ENCODE measurements at regions not wholly inside any gene's neighbourhood (a gene's known extent, or its start where the extent isn't known, plus 50 kb on each side); places are given as distances from the start of the nearest gene placed in this dataset.

- CTCF ChIA-PET, result no interaction called here
- POLR2A ChIA-PET, result no interaction called here
- DNase-seq (ENCODE audit: extremely low spot score), result no peak
- TF ChIP-seq, protein P1, sequence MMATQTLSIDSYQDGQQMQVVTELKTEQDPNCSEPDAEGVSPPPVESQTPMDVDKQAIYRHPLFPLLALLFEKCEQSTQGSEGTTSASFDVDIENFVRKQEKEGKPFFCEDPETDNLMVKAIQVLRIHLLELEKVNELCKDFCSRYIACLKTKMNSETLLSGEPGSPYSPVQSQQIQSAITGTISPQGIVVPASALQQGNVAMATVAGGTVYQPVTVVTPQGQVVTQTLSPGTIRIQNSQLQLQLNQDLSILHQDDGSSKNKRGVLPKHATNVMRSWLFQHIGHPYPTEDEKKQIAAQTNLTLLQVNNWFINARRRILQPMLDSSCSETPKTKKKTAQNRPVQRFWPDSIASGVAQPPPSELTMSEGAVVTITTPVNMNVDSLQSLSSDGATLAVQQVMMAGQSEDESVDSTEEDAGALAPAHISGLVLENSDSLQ (IDR thresholded peaks at IDR 0.05), result no peak
- no peak for TF ChIP-seq TARDBP (IDR thresholded peaks at IDR 0.05)
- no peak for TF ChIP-seq SP1 (IDR thresholded peaks at IDR 0.05)
- no peak for TF ChIP-seq ELF4 (IDR thresholded peaks at IDR 0.05)
- TF ChIP-seq NFRKB (IDR thresholded peaks at IDR 0.05), result no peak
- TF ChIP-seq ZNF384 (IDR thresholded peaks at IDR 0.05), result no peak
- TF ChIP-seq SUZ12 (IDR thresholded peaks at IDR 0.05), result no peak
- no peak for TF ChIP-seq CTBP1 (IDR thresholded peaks at IDR 0.05; ENCODE audit: borderline replicate concordance)
- TF ChIP-seq L3MBTL2 (conservative IDR thresholded peaks at IDR 0.05), result no peak
- TF ChIP-seq ARNT (IDR thresholded peaks at IDR 0.05), result no peak
- TF ChIP-seq FOXK2 (IDR thresholded peaks at IDR 0.05), result no peak
- TF ChIP-seq LEF1 (IDR thresholded peaks at IDR 0.05; ENCODE audit: borderline replicate concordance), result no peak
- TF ChIP-seq BHLHE40 (IDR thresholded peaks at IDR 0.05; ENCODE audit: borderline replicate concordance), result no peak
- no peak for TF ChIP-seq FOXA1 (IDR thresholded peaks at IDR 0.05)
- TF ChIP-seq FOXM1 (IDR thresholded peaks at IDR 0.05; ENCODE audit: borderline replicate concordance), result no peak
- no peak for TF ChIP-seq HDGF (IDR thresholded peaks at IDR 0.05; ENCODE audit: borderline replicate concordance)
These were observed 116.4 kb upstream of the B3GAT1 start for GRCh38 chr11:134528453-134528852.

DNA sequence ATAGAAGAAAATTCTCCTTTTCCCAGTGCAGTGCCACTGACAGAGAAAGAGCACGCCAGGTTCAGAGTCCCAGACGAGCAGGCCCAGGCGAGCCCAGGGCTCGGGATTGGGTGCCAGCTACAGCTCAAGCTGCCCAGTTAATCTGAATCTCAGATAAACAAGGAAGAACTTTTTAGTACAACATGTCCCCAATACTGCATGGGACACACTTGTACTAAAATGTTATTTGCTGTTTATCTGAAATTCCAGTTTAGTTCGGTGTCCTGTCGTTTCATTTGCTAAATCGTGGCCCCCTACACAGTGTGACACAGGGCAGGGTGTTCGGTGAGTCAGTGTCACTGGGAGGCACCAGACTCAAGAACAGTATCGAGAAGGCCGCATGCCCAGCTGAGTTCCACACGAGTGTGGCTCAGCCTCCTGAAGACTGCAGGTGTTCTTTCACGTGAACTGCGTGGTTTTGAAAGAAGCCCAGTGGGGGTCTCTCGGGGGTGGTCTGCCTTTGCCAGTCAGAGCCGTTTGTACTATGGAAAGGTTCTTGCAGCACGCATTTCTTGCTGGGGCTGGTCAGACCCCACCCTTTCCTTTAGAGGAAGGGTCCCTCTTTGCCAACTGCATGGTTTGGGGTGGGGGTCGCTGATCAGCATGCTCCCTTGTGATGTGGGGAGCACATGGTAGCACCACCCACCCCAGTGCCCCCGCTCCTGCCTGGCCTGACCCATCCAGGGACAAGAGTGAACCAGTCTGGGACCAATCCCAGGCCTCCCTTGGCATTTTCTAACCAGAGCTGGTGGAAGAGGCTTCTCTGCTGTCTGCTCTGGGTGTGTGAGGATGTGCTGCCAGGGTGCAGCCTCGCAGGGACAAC is 115.6 kb upstream of the B3GAT1 start:
- CTCF ChIA-PET, result no interaction called here
- POLR2A ChIA-PET, result no interaction called here
- DNase-seq (ENCODE audit: extremely low spot score), result no peak
- TF ChIP-seq HDGF (IDR thresholded peaks at IDR 0.05; ENCODE audit: borderline replicate concordance) (no peak), FOXK2 (IDR thresholded peaks at IDR 0.05) (no peak), L3MBTL2 (conservative IDR thresholded peaks at IDR 0.05) (no peak), ELF4 (IDR thresholded peaks at IDR 0.05) (no peak), NFRKB (IDR thresholded peaks at IDR 0.05) (no peak), FOXM1 (IDR thresholded peaks at IDR 0.05; ENCODE audit: borderline replicate concordance) (no peak), SUZ12 (IDR thresholded peaks at IDR 0.05) (no peak), ARNT (IDR thresholded peaks at IDR 0.05) (no peak), BHLHE40 (IDR thresholded peaks at IDR 0.05; ENCODE audit: borderline replicate concordance) (no peak), CTBP1 (IDR thresholded peaks at IDR 0.05; ENCODE audit: borderline replicate concordance) (no peak), LEF1 (IDR thresholded peaks at IDR 0.05; ENCODE audit: borderline replicate concordance) (no peak), FOXA1 (IDR thresholded peaks at IDR 0.05) (no peak), SP1 (IDR thresholded peaks at IDR 0.05) (no peak), ZNF384 (IDR thresholded peaks at IDR 0.05) (no peak), TARDBP (IDR thresholded peaks at IDR 0.05) (no peak)
- TF ChIP-seq, protein P1 (IDR thresholded peaks at IDR 0.05), result no peak

GRCh38 chr11:134524896-134525845 is 113.1 kb upstream of the B3GAT1 start:
- TF ChIP-seq NFRKB (IDR thresholded peaks at IDR 0.05) (no peak), ARNT (IDR thresholded peaks at IDR 0.05) (no peak), TARDBP (IDR thresholded peaks at IDR 0.05) (no peak), ZNF384 (IDR thresholded peaks at IDR 0.05) (no peak), SP1 (IDR thresholded peaks at IDR 0.05) (no peak), FOXA1 (IDR thresholded peaks at IDR 0.05) (no peak), FOXM1 (IDR thresholded peaks at IDR 0.05; ENCODE audit: borderline replicate concordance) (no peak), L3MBTL2 (conservative IDR thresholded peaks at IDR 0.05) (no peak), ELF4 (IDR thresholded peaks at IDR 0.05) (no peak), FOXK2 (IDR thresholded peaks at IDR 0.05) (no peak), SUZ12 (IDR thresholded peaks at IDR 0.05) (no peak), CTBP1 (IDR thresholded peaks at IDR 0.05; ENCODE audit: borderline replicate concordance) (no peak), LEF1 (IDR thresholded peaks at IDR 0.05; ENCODE audit: borderline replicate concordance) (no peak), BHLHE40 (IDR thresholded peaks at IDR 0.05; ENCODE audit: borderline replicate concordance) (no peak), HDGF (IDR thresholded peaks at IDR 0.05; ENCODE audit: borderline replicate concordance) (no peak)
- TF ChIP-seq, protein P1 (IDR thresholded peaks at IDR 0.05), result no peak
- ChIA-PET CTCF (no interaction called here), POLR2A (no interaction called here)
- no peak for DNase-seq (ENCODE audit: extremely low spot score)

GRCh38 chr11:134524201-134524600 is 112.2 kb upstream of the B3GAT1 start:
- ChIA-PET POLR2A (no interaction called here), CTCF (no interaction called here)
- no peak for DNase-seq (ENCODE audit: extremely low spot score)
- TF ChIP-seq, protein P1 (IDR thresholded peaks at IDR 0.05), result no peak
- TF ChIP-seq FOXM1 (IDR thresholded peaks at IDR 0.05; ENCODE audit: borderline replicate concordance) (no peak), ARNT (IDR thresholded peaks at IDR 0.05) (no peak), SUZ12 (IDR thresholded peaks at IDR 0.05) (no peak), LEF1 (IDR thresholded peaks at IDR 0.05; ENCODE audit: borderline replicate concordance) (no peak), ZNF384 (IDR thresholded peaks at IDR 0.05) (no peak), FOXK2 (IDR thresholded peaks at IDR 0.05) (no peak)
